Suprapubic skin (tissue), 4 donors: ENCODE measurements at regions not wholly inside any gene's neighbourhood (a gene's known extent, or its start where the extent isn't known, plus 50 kb on each side); places are given as distances from the start of the nearest gene placed in this dataset.

Experiments
- DNase-seq, 2 donors: peaks; one replicate each; pipeline ENCODE4 v3.0.0-alpha.2; 2019; ENCODE audit warnings: low spot score in 2 of 2
- H3K27ac ChIP-seq: fragments of 200-600 bp; sonication (generic); one replicate; pipeline ENCODE4 v1.5.1; 2019
- H3K27me3 ChIP-seq: fragments of 200-600 bp; sonication (generic); one replicate; pipeline ENCODE4 v1.5.1; 2019
- H3K36me3 ChIP-seq: fragments of 200-600 bp; sonication (generic); one replicate; pipeline ENCODE4 v1.5.1; 2019
- H3K4me1 ChIP-seq: fragments of 200-600 bp; sonication (generic); one replicate; pipeline ENCODE4 v1.5.1; 2019
- H3K4me3 ChIP-seq: fragments of 200-600 bp; sonication (generic); one replicate; pipeline ENCODE4 v1.5.1; 2019; ENCODE audit warnings: mild to moderate bottlenecking
- H3K9me3 ChIP-seq: fragments of 200-600 bp; sonication (generic); one replicate; pipeline ENCODE4 v1.5.1; 2019
- CTCF ChIP-seq, 2 donors: fragments of 200-600 bp in 1 of 2; fragments of 450-650 bp in 1 of 2; sonication (generic) in 1 of 2; IDR thresholded peaks; one replicate each; pipeline ENCODE4 v1.5.1; 2016 to 2019; ENCODE audit warnings: antibody characterized with exemption in 2 of 2, mild to moderate bottlenecking in 1 of 2, moderate library complexity in 1 of 2
- EP300 ChIP-seq: sonication (generic); formaldehyde crosslinking; IDR thresholded peaks from one replicate; pipeline ENCODE4 v1.6.1; 2017; ENCODE audit warnings: antibody characterized with exemption
- POLR2A ChIP-seq, 2 donors: fragments of 450-650 bp; IDR thresholded peaks; one replicate each; pipeline ENCODE4 v1.6.1; 2017; ENCODE audit warnings: antibody characterized with exemption in 2 of 2, mild to moderate bottlenecking in 2 of 2, moderate library complexity in 2 of 2
- POLR2AphosphoS5 ChIP-seq, 3 donors: sonication (generic); formaldehyde crosslinking; IDR thresholded peaks; one replicate each; pipeline ENCODE4 v1.6.1; 2017; ENCODE audit warnings: antibody characterized with exemption in 3 of 3
- WGBS: methylation state at CpG from one replicate; pipeline ENCODE4 v1.1.5; 2018; 5-methylcytosine and 5-hydroxymethylcytosine counted together

- DNase-seq = no peak
- WGBS = 80% methylated on average over 2 of the region's 2 CpGs
- no peak overlapping the region for H3K27ac ChIP-seq
Observed at GRCh38 chr2:64243081-64244036, 99.1 kb upstream of the PELI1 start.

GRCh38 chr2:64244037-64244416 lies 99.8 kb upstream of the PELI1 start:
- Histone ChIP-seq H3K27me3 (no peaks in the 10 kb centered on the region), H3K27ac (no peak overlapping the region), H3K4me1 (peaks cover 7% of the 10 kb centered on the region), H3K9me3 (no peaks in the 10 kb centered on the region), H3K4me3 (no peak overlapping the region), H3K36me3 (no peaks in the 10 kb centered on the region)
- DNase-seq = no peak
- no peak for TF ChIP-seq EP300
- TF ChIP-seq CTCF (IDR thresholded peaks at IDR 0.05) = no peak
- TF ChIP-seq POLR2A (IDR thresholded peaks at IDR 0.05) = no peak
- no peak for TF ChIP-seq POLR2AphosphoS5 (IDR thresholded peaks at IDR 0.05)
- WGBS = 67% methylated on average over 1 of the region's 1 CpG

More at GRCh38 chr2:64243081-64244036, 99.1 kb upstream of the PELI1 start:
- H3K9me3 ChIP-seq = no peaks in the 10 kb centered on the region
- H3K4me3 ChIP-seq = no peak overlapping the region
- peaks cover 7% of the 10 kb centered on the region for H3K4me1 ChIP-seq
- no peaks in the 10 kb centered on the region for H3K27me3 ChIP-seq
- H3K36me3 ChIP-seq = no peaks in the 10 kb centered on the region
- TF ChIP-seq POLR2A (IDR thresholded peaks at IDR 0.05) = no peak
- TF ChIP-seq POLR2AphosphoS5 (IDR thresholded peaks at IDR 0.05) = no peak
- no peak for TF ChIP-seq CTCF (IDR thresholded peaks at IDR 0.05)
- TF ChIP-seq EP300 = no peak

- no peaks in the 10 kb centered on the region for H3K36me3 ChIP-seq
- H3K27ac ChIP-seq = no peak overlapping the region
- TF ChIP-seq CTCF (IDR thresholded peaks at IDR 0.05) = no peak
- TF ChIP-seq EP300 = no peak
- no peak for TF ChIP-seq POLR2A (IDR thresholded peaks at IDR 0.05)
- no peak for TF ChIP-seq POLR2AphosphoS5 (IDR thresholded peaks at IDR 0.05)
- peaks cover 7% of the 10 kb centered on the region for H3K4me1 ChIP-seq
- H3K9me3 ChIP-seq = no peaks in the 10 kb centered on the region
- 71% methylated on average over 4 of the region's 4 CpGs for WGBS
- no peaks in the 10 kb centered on the region for H3K27me3 ChIP-seq
- no peak for DNase-seq
- no peak overlapping the region for H3K4me3 ChIP-seq
Observed at GRCh38 chr2:64245631-64246030, 101.4 kb upstream of the PELI1 start.

GRCh38 chr2:64246962-64247361 lies 102.7 kb upstream of the PELI1 start:
- no peaks in the 10 kb centered on the region for H3K36me3 ChIP-seq
- peaks cover 7% of the 10 kb centered on the region for H3K4me1 ChIP-seq
- H3K27ac ChIP-seq = no peak overlapping the region
- no peaks in the 10 kb centered on the region for H3K9me3 ChIP-seq
- H3K27me3 ChIP-seq = no peaks in the 10 kb centered on the region
- no peak for DNase-seq
- no peak for TF ChIP-seq CTCF (IDR thresholded peaks at IDR 0.05)
- TF ChIP-seq POLR2AphosphoS5 (IDR thresholded peaks at IDR 0.05) = no peak
- no peak for TF ChIP-seq POLR2A (IDR thresholded peaks at IDR 0.05)
- TF ChIP-seq EP300 = no peak
- H3K4me3 ChIP-seq = no peak overlapping the region
- 39% methylated on average over 1 of the region's 1 CpG for WGBS

- H3K27ac ChIP-seq = no peak overlapping the region
- no peak for TF ChIP-seq EP300
- H3K9me3 ChIP-seq = no peaks in the 10 kb centered on the region
- no peak for DNase-seq
- no peaks in the 10 kb centered on the region for H3K4me1 ChIP-seq
- WGBS = 85% methylated on average over 3 of the region's 3 CpGs
- H3K27me3 ChIP-seq = no peaks in the 10 kb centered on the region
- no peak overlapping the region for H3K4me3 ChIP-seq
- H3K36me3 ChIP-seq = no peaks in the 10 kb centered on the region
Observed at GRCh38 chr2:64249426-64249825, 105.2 kb upstream of the PELI1 start.
